C4-2B (cell line): ENCODE measurements at regions not wholly inside any gene's neighbourhood (a gene's known extent, or its start where the extent isn't known, plus 50 kb on each side); places are given as distances from the start of the nearest gene placed in this dataset.

Source experiments
- CTCF ChIP-seq: fragments of 450-650 bp; conservative IDR thresholded peaks from 2 replicates; pipeline ENCODE4 v1.5.1; 2017; ENCODE audit warnings: mild to moderate bottlenecking
- ZFX ChIP-seq: fragments of 450-650 bp; IDR thresholded peaks from 2 replicates; pipeline ENCODE4 v1.6.1; 2017

DNA sequence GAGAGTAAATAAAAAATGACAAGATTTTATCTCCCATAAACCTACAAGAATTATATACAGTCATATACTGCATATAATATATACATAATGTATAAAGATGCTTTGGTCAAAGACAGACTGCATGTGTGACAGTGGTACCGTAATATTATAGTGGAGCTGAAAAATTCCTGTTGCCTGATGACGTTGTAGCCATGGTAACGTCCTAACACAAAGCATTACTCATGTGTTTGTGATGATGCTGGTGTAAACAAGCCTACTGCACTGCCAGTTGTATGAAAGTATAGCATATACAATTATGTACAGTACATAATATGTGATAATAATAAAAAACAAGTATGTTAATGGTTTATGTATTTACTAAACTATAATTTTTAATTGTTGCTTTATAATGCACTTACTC, 245.2 kb upstream of the CENPE start:
- no peak for TF ChIP-seq CTCF
- TF ChIP-seq ZFX, result no peak
